Left renal cortex interstitium (tissue), 4 donors: ENCODE measurements at regions not wholly inside any gene's neighbourhood (a gene's known extent, or its start where the extent isn't known, plus 50 kb on each side); places are given as distances from the start of the nearest gene placed in this dataset.
"Not testable (repeated sequence)": the region's sequence is repeated elsewhere in the genome, so short reads cannot be mapped to it uniquely, and the experiment has no call there.

Experiments
- DNase-seq, 4 donors: peaks; one replicate each; pipeline ENCODE4 v3.0.0-alpha.2; 2013; ENCODE audit warnings: low read depth in 4 of 4, low spot score in 2 of 4, missing footprints in 1 of 4

DNA sequence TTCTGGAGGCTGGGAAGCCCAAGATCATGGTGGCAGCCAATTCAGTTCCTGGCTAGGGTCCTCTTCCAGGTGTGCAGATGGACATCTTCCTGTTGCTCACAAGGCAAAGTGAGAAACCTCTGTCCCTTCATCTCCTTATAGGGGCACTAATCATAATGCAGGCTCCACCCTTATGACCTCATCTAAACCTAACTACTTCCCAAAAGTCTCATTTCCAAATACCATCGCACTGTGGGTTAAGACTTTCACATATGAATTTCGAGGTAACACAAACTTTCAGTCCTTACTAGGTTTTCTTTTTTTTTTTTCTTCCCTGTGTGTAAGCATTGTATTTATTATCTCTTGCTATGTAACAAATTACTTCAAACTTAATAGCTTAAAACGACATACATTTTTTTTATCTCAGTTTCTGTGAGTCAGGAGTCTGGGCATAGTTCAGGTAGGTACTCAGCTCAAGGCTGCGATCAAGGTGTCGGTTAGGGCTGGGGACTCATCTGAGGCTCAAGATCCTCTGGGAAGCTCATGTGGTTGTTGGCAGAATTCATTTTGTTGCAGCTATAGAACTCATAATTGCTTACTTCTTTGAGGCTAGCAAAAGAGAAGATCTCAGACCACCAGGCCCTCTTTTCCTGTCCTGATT is 204.7 kb upstream of the STK26 start:
- no peak for DNase-seq

DNA sequence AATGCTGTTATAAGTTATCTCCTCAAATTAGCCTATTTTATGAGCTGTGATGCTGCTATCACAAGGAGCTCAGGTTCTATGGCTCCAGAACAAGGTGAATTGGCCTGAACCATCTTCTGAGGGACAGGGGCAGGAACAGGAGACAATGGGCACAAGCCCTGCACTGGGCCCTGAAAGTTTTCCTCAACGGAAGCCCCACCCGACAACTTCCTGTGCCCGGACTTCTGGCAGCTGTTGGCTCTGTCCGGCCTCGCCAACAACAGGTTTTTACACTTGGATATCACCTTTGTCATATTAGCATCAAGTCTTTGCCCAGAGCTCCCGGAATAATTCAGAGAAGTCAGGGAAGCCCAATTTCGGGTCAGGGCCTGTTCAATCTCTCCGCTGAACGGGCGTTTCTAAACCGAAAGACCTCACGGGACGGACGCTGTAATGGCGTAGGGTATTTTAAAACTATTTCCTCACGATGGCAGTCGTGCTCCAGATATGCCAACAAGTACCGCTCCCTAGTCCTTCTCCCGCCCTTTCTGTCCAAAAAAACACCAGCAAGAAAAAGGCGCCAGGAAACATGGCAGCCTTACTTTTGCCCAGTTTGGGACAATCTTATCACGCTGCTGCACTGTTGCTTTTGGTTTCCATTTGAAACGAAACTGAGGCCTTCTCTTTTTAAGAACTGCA is 201.0 kb upstream of the STK26 start:
- DNase-seq = no peak

- DNase-seq = no peak
Measured at GRCh38 chrX:131826572-131826971, 196.5 kb upstream of the STK26 start.

DNA sequence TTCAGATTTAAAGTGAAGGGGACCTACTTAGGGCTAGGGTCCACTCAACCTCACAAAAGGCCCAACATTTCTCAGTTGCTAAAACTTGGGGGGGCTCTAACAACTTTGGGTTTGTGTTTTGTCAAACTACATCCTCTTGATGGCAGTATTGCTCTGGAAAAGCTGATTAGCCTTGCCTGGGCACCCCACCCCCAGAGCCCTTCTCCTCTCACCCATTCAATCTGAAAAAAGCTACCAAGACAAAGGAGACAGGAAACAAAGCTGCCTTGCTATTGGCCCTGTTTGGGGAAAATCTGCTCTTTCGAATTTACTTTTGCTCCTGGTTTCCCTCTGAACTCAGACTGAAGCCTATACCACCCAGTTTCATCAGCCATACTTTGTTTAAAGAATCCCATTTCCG is 195.2 kb upstream of the STK26 start:
- no peak for DNase-seq

GRCh38 chrX:131828482-131828881 is 194.6 kb upstream of the STK26 start:
- DNase-seq = no peak

DNA sequence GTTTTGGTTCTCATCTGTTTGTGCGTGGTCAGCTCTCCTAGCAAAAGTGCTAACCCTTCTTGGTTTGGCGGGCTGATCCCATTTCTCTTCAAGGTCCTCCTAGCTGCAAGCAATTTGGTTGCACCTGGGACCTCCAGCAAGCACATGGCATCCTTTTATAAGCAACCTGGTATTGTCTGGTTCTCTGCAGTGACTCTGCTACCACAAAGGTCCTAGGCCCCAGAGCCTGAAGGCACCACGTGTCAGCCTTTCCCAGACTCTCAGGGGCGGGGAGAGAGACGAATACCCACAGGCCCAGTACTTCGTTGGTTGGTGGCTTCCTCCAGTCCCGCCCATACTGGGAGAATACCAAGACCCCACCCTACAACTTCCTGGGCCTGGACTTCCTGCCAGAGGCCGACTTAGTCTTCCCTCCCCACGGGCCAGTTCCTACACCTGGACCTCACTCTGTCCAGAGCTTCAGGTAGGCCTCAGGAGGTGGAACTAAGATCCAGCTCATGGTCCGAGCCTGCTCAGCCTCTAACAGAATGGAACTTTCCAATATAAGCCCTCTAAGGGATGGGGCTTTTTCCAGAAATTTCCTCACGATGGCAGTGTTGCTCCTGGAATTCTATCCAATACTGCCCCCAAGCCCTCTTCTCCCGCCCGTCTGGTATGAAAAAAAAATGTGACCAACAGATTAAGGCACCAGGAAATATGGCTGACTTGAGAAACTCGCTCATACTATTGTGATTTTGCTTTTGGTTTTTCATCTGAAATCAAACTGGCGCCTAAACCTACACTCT is 192.5 kb upstream of the STK26 start:
- peak in 1 of 4 donors; percentile 26 for DNase-seq

DNA sequence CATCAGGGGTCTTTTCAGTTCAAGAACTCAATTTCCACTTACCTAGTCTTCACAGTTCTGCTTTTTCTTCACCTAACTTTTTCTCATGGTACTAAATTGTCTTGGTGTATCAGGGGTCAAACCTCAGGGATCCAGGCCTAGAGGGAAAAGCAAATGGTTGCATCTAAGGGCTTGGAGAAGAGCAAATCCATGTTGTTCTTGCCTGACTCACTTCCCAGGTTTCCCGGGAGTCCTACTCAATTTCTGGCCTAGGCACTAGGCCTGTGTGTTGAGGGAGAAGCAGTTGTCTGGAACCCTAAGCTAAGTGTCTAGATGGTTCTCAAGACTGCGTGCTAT is 191.9 kb upstream of the STK26 start:
- DNase-seq = no peak

DNA sequence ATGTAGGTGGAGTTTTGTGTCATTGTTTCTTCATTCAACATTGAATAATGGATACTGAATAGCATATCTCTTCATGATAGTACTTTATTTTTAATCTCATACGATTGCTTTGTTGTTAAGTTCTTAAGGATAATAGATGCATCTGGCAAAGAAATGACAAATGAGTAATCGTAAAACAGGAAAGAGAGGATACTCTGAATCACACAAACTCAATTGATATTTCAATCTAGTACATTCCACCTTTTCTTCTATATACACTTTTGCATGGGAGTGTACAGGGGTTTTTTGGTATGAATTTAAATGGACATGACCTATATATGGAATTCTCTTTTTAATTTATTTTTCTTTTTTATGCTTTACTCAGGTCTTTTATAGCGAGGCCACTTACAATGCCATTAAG is 186.9 kb upstream of the STK26 start:
- no peak for DNase-seq

GRCh38 chrX:131837325-131837724 is 185.8 kb upstream of the STK26 start:
- DNase-seq = no peak

GRCh38 chrX:131840799-131841495 is 182.2 kb upstream of the STK26 start:
- no peak for DNase-seq

DNA sequence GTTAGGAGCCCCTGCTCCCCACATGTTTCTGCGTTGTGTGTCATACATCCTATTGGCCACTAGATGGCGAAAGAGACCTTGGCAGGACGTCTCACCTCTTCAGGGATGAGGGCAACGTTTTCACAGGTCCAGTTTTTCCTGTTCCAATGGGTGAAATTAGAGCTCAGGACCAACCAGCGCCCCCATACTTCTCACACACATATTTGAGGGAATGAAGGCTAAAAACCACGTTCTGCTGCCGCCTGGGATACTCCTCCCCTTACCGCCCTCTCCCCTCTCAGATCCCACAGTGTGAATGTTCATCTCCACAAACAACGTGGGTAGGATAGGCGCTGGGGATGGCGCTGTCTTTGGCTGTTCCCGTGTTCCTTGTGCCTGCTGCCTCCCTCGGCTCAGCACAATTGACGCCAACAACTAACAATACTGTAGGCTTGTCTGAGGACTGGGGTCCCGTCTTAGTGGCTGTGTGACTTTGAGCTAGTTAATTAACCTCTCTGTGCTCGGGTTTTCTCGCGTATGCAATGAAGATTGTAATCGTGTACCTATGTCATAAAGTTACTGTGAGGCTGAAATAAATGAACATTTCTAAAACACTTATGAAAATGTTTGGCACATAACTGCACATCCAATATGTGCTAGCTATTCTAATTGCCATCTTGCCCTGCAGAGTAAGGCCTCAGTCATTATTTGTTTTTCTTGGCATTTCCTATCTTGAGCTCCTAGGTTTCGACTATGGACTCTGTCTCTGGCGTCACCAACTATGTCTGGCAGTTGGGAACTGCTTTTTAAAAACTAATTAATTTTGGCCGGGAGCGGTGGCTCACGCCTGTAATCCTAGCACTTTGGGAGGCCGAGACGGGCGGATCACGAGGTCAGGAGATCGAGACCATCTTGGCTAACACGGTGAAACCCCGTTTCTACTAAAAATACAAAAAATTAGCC is 181.3 kb upstream of the STK26 start:
- DNase-seq = no peak

- DNase-seq = no peak
Measured at GRCh38 chrX:131843987-131844386, 179.1 kb upstream of the STK26 start.

GRCh38 chrX:131845201-131845600 is 177.9 kb upstream of the STK26 start:
- DNase-seq = no peak

GRCh38 chrX:131845771-131846170 is 177.3 kb upstream of the STK26 start:
- no peak for DNase-seq

GRCh38 chrX:131850964-131851363 is 172.1 kb upstream of the STK26 start:
- not testable (repeated sequence) for DNase-seq

- no peak for DNase-seq
Measured at GRCh38 chrX:131853440-131853839, 169.7 kb upstream of the STK26 start.

- no peak for DNase-seq
Measured at GRCh38 chrX:131854581-131854980, 168.5 kb upstream of the STK26 start.

- DNase-seq = no peak
Measured at GRCh38 chrX:131861088-131861787, 161.9 kb upstream of the STK26 start.

GRCh38 chrX:131862321-131862720 is 160.8 kb upstream of the STK26 start:
- DNase-seq = no peak

DNA sequence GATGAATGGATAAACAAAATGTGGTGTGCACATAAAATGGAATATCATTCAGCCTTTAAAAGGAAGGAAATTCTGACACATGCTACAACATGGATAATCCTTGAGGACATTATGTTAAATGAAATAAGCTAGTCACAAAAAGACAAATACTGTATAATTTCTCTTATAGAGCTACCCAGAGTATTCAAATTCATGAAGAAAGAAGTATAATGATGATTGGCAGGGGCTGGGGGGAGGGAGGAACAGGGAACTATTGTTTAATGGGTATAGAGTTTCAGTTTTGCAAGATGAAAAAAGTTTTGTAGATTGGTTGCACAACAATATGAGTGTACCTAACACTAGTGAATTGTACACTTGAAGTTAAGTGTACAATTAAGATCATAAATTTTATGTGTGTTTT is 153.9 kb upstream of the STK26 start:
- DNase-seq = no peak
